SK-N-SH (cell line): ENCODE measurements at regions not wholly inside any gene's neighbourhood (a gene's known extent, or its start where the extent isn't known, plus 50 kb on each side); places are given as distances from the start of the nearest gene placed in this dataset.
"Not testable (repeated sequence)": the region's sequence is repeated elsewhere in the genome, so short reads cannot be mapped to it uniquely, and the experiment has no call there.

Source experiments
- CTCF ChIA-PET: fragments of 300-600, 350-600 bp; formaldehyde crosslinking; extraction: SDS; loops from one replicate; lab custom pipeline; 2021; lab: Yijun Ruan, JAX
- POLR2A ChIA-PET: fragments of 350-600 bp; sonication (Branson Sonifier 250); formaldehyde crosslinking; extraction: SDS; loops from one replicate; lab custom pipeline; 2020; ENCODE audit warnings: antibody characterized with exemption, inconsistent platforms; lab: Yijun Ruan, JAX
- DNase-seq: peaks from one replicate; pipeline ENCODE4 v3.0.0; 2012
- H2AFZ ChIP-seq: fragments of 200-600 bp; sonication (generic); 2 replicates; pipeline ENCODE4 v1.8.1; 2016; ENCODE audit warnings: antibody characterized with exemption, mild to moderate bottlenecking, low read depth
- H3F3A ChIP-seq: fragments of 200-600 bp; sonication (generic); replicated peaks from 2 replicates; pipeline ENCODE3; 2016; ENCODE audit warnings: antibody characterized with exemption, mild to moderate bottlenecking; ENCODE audit not compliant: insufficient read depth
- H3K27ac ChIP-seq, 2 experiments: fragments of 200-500 bp in 1 of 2; fragments of 200-600 bp in 1 of 2; sonication (Bioruptor generic) in 1 of 2; sonication (generic), shearing (Covaris generic) in 1 of 2; 2 replicates each; pipeline versions ENCODE4 v1.5.1 to v1.6.1; 2014 to 2016; ENCODE audit warnings: low read depth in 2 of 2, inconsistent platforms in 1 of 2, low read length in 1 of 2, mild to moderate bottlenecking in 1 of 2, mixed read lengths in 1 of 2
- H3K27me3 ChIP-seq: fragments of 200-600 bp; sonication (generic), shearing (Covaris generic); 2 replicates; pipeline ENCODE4 v1.6.1; 2016; ENCODE audit warnings: mixed run types; ENCODE audit not compliant: insufficient read depth
- H3K36me3 ChIP-seq, 2 experiments: fragments of 200-500 bp in 1 of 2; fragments of 200-600 bp in 1 of 2; sonication (Bioruptor generic) in 1 of 2; sonication (generic) in 1 of 2; replicated peaks in 1 of 2; 2 replicates each; pipeline versions ENCODE3 to v1.5.1; 2014 to 2016; ENCODE audit warnings: low read length in 1 of 2, mild to moderate bottlenecking in 1 of 2; ENCODE audit not compliant: insufficient read depth in 2 of 2, control insufficient read depth in 1 of 2
- H3K4me1 ChIP-seq, 2 experiments: fragments of 200-500 bp in 1 of 2; fragments of 200-600 bp in 1 of 2; sonication (Bioruptor generic) in 1 of 2; sonication (generic), shearing (Covaris generic) in 1 of 2; 2 replicates each; pipeline versions ENCODE4 v1.5.1 to v1.6.1; 2014 to 2016; ENCODE audit warnings: low read depth in 1 of 2, low read length in 1 of 2, mixed run types in 1 of 2; ENCODE audit not compliant: insufficient read depth in 2 of 2, control insufficient read depth in 1 of 2
- H3K4me2 ChIP-seq: fragments of 200-600 bp; sonication (generic), shearing (Covaris generic); 2 replicates; pipeline ENCODE4 v1.6.1; 2017; ENCODE audit warnings: mixed run types
- H3K4me3 ChIP-seq, 2 experiments: fragments of 200-500 bp in 1 of 2; fragments of 200-600 bp in 1 of 2; sonication (Bioruptor generic) in 1 of 2; sonication (generic), shearing (Covaris generic) in 1 of 2; 2 replicates each; pipeline versions ENCODE4 v1.5.1 to v1.8.1; 2014 to 2016; ENCODE audit warnings: low read depth in 2 of 2, inconsistent platforms in 1 of 2, low read length in 1 of 2, mild to moderate bottlenecking in 1 of 2, mixed read lengths in 1 of 2, moderate library complexity in 1 of 2
- H3K79me2 ChIP-seq: fragments of 200-600 bp; sonication (generic); 2 replicates; pipeline ENCODE4 v1.8.1; 2017; ENCODE audit warnings: mild to moderate bottlenecking; ENCODE audit not compliant: insufficient read depth
- H3K9ac ChIP-seq: fragments of 200-600 bp; sonication (generic); 2 replicates; pipeline ENCODE4 v1.6.1; 2017; ENCODE audit warnings: mixed run types
- H3K9me2 ChIP-seq: fragments of 200-600 bp; sonication (generic); 2 replicates; pipeline ENCODE4 v1.6.1; 2017; ENCODE audit warnings: mixed run types
- H3K9me3 ChIP-seq: fragments of 200-600 bp; sonication (generic); 2 replicates; pipeline ENCODE4 v1.6.1; 2017; ENCODE audit warnings: mixed run types, mild to moderate bottlenecking, moderate library complexity
- H4K20me1 ChIP-seq: fragments of 200-600 bp; sonication (generic); 2 replicates; pipeline ENCODE4 v1.6.1; 2017; ENCODE audit warnings: mild to moderate bottlenecking, mixed run types; ENCODE audit not compliant: insufficient read depth
- WGBS: methylation state at CpG from one replicate; pipeline ENCODE4 v1.1.6; 2017; ENCODE audit warnings: low lambda C conversion rate; 5-methylcytosine and 5-hydroxymethylcytosine counted together

DNA sequence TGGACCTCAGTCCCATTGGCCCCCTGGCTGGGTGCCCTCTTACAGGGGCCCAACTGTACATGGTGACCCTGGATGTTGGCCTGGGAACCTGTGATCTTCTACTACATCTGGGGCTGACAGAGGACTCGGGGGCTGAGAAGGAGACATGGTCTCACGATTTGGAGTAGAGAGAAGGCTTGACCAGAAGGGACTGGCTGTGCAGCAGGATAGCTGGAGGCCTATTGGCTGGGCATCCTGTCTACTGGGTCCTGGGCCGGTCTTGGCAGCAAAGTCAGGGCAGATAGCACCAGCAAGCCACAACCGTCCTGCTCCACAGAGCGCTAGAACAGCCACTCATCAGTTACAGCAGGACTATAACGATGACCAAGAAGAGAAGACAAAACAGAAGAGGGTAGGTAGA lies 66.4 kb upstream of the PLGLB1 start:
- H3K27ac ChIP-seq, H3K79me2 ChIP-seq, H3K4me1 ChIP-seq, H3K9me3 ChIP-seq, H3K4me2 ChIP-seq, H3K4me3 ChIP-seq, H4K20me1 ChIP-seq, H3K9ac ChIP-seq, POLR2A ChIA-PET, H3K9me2 ChIP-seq, H3K27me3 ChIP-seq, H3F3A ChIP-seq, H2AFZ ChIP-seq, H3K36me3 ChIP-seq, CTCF ChIA-PET, DNase-seq: not testable (repeated sequence)
- 45% methylated on average over 6 of the region's 6 CpGs for WGBS

DNA sequence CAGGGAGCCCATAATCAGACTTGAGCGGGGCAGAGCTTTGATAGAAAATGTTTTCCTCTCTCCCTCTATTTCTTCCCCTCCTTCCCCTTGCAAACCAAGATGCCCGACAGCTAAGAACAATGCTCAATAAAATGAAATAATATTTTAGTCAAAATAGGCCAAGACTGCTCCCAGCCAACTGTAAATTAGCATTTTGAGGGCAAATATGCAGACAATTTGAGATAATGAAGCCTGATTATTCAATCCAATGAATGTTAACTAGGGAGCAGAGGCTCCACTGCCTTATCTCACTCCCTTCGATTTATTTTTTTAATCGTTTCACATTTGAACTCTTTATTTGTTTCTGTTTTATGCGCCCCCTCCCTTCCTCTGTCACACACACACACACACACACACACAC lies 67.8 kb upstream of the PLGLB1 start:
- WGBS: 50% methylated on average over 2 of the region's 5 CpGs
- H3K4me2 ChIP-seq, H3K4me1 ChIP-seq, CTCF ChIA-PET, H3F3A ChIP-seq, H3K9me3 ChIP-seq, H2AFZ ChIP-seq, H3K27me3 ChIP-seq, POLR2A ChIA-PET, H4K20me1 ChIP-seq, H3K79me2 ChIP-seq, H3K9ac ChIP-seq, H3K36me3 ChIP-seq, H3K4me3 ChIP-seq, H3K9me2 ChIP-seq, H3K27ac ChIP-seq, DNase-seq: not testable (repeated sequence)

GRCh38 chr2:87093252-87093651 lies 71.6 kb upstream of the PLGLB1 start:
- DNase-seq, H4K20me1 ChIP-seq, H3K4me1 ChIP-seq, H3K4me2 ChIP-seq, H3K9ac ChIP-seq, H3K36me3 ChIP-seq, POLR2A ChIA-PET, CTCF ChIA-PET, H2AFZ ChIP-seq, H3K27ac ChIP-seq, H3K4me3 ChIP-seq, H3K79me2 ChIP-seq, H3K9me3 ChIP-seq, H3K27me3 ChIP-seq, H3K9me2 ChIP-seq, H3F3A ChIP-seq: not testable (repeated sequence)
- 75% methylated on average over 1 of the region's 7 CpGs for WGBS

DNA sequence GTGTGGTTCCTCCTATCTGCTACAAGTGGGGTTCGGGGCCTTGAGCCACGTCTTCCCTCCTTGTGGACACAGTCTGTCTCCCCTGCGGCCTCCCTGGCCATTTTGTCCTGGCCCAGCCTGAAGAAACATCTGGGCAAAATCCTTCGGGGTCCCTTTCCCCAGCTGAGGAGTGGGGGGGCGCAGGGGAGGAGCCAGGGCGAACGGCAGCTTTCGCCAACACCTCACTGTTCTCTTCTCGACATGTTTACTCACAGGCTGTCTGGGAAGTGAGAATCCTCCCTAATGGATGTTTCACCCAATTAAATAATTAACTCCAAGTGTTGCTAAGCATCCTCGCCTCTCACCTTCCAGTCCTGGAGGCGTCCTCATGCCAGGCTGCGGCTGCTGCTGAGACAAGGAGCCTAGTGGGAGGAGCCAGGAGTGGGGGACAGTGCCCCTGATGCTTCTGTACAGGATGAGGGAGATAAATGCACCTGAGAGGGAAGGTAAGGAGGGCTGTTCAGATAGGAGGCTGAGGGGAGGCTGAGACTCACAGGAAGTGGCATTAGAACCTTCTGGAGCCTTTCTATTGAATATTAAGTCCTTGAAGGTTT lies 72.4 kb upstream of the PLGLB1 start:
- H3K79me2 ChIP-seq, H3K9me3 ChIP-seq, H3K4me2 ChIP-seq, H2AFZ ChIP-seq, POLR2A ChIA-PET, H3K27me3 ChIP-seq, H3K9ac ChIP-seq, DNase-seq, H3K9me2 ChIP-seq, H3K4me3 ChIP-seq, CTCF ChIA-PET, H3F3A ChIP-seq, H4K20me1 ChIP-seq, H3K36me3 ChIP-seq, H3K4me1 ChIP-seq, H3K27ac ChIP-seq: not testable (repeated sequence)
- WGBS: 78% methylated on average over 7 of the region's 12 CpGs

DNA sequence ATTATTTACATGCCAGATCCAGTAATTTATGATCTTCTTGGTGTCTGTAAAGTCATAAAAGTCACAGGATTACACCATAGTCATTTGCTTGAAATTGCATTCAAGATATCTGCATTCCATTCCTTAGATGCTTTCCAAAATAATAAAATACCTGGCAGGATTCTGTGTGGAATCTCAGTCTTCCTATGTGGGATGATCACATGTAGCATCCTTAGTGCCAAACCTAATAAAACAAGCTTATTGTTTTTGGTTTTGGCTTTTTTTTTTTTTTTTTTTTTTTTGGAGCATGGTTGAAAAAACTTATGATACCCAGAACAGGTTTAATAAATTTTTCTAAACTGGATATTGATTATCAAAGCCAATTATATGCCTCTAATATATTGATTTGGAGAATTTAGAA lies 74.2 kb upstream of the PLGLB1 start:
- H3K4me2 ChIP-seq, H4K20me1 ChIP-seq, H3K27ac ChIP-seq, H3K36me3 ChIP-seq, H3K9me2 ChIP-seq, H3K79me2 ChIP-seq, H3K9me3 ChIP-seq, H3K4me1 ChIP-seq, H3K9ac ChIP-seq, H3K4me3 ChIP-seq, POLR2A ChIA-PET, CTCF ChIA-PET, H2AFZ ChIP-seq, DNase-seq, H3K27me3 ChIP-seq, H3F3A ChIP-seq: not testable (repeated sequence)

GRCh38 chr2:87128761-87129553 lies 107.3 kb upstream of the PLGLB1 start:
- 46% methylated on average over 3 of the region's 5 CpGs for WGBS
- H3K9ac ChIP-seq, H3K4me1 ChIP-seq, CTCF ChIA-PET, POLR2A ChIA-PET, H3K27me3 ChIP-seq, H3K4me2 ChIP-seq, DNase-seq, H3K36me3 ChIP-seq, H2AFZ ChIP-seq, H3K9me2 ChIP-seq, H3K79me2 ChIP-seq, H3K27ac ChIP-seq, H3F3A ChIP-seq, H4K20me1 ChIP-seq, H3K4me3 ChIP-seq, H3K9me3 ChIP-seq: not testable (repeated sequence)
